ENCODE measurements at regions not wholly inside any gene's neighbourhood (a gene's known extent, or its start where the extent isn't known, plus 50 kb on each side); places are given as distances from the start of the nearest gene placed in this dataset.

- TF ChIP-seq CTCF (IDR thresholded peaks at IDR 0.05) = no peak
- TF ChIP-seq POLR2A (IDR thresholded peaks at IDR 0.05) = no peak
Observed at GRCh38 chr5:33114361-33114760, 326.4 kb upstream of the TARS1 start.

All from lower leg skin (tissue), 3 donors.